GM12865 (cell line): ENCODE measurements at regions not wholly inside any gene's neighbourhood (a gene's known extent, or its start where the extent isn't known, plus 50 kb on each side); places are given as distances from the start of the nearest gene placed in this dataset.

Experiments used
- DNase-seq: peaks from one replicate; pipeline ENCODE4 v3.0.0; 2010; ENCODE audit warnings: low read depth
- H3K4me3 ChIP-seq: 2 replicates; pipeline ENCODE4 v1.5.1; 2011; ENCODE audit warnings: mild to moderate bottlenecking, low read depth, low read length, control low read depth
- CTCF ChIP-seq: IDR thresholded peaks from 2 replicates; pipeline ENCODE4 v1.5.1; 2011; ENCODE audit warnings: low read length, control low read depth, low read depth, inconsistent platforms; ENCODE audit not compliant: insufficient read depth; ENCODE audit errors: missing control alignments

- H3K4me3 ChIP-seq: no peak overlapping the region
- DNase-seq: no peak
- no peak for TF ChIP-seq CTCF
Observed at GRCh38 chrX:7233580-7234406, 85.8 kb upstream of the PUDP start.

- no peak for TF ChIP-seq CTCF
- no peak overlapping the region for H3K4me3 ChIP-seq
- no peak for DNase-seq
Observed at GRCh38 chrX:7228226-7228625, 80.3 kb upstream of the PUDP start.

GRCh38 chrX:7225338-7225737 is 77.4 kb upstream of the PUDP start:
- no peak for DNase-seq
- no peak overlapping the region for H3K4me3 ChIP-seq

GRCh38 chrX:7223271-7223670 is 75.3 kb upstream of the PUDP start:
- TF ChIP-seq CTCF: no peak
- no peak for DNase-seq
- no peak overlapping the region for H3K4me3 ChIP-seq

More at GRCh38 chrX:7225338-7225737, 77.4 kb upstream of the PUDP start:
- no peak for TF ChIP-seq CTCF

- no peak overlapping the region for H3K4me3 ChIP-seq
- no peak for TF ChIP-seq CTCF
- no peak for DNase-seq
Observed at GRCh38 chrX:7220121-7220520, 72.2 kb upstream of the PUDP start.

- no peak for TF ChIP-seq CTCF
- H3K4me3 ChIP-seq: no peak overlapping the region
- DNase-seq: peak; percentile 9
Observed at GRCh38 chrX:7219153-7219705, 71.3 kb upstream of the PUDP start.
